CD4-positive, alpha-beta T cell treated with Interleukin-4 for 4 hours (primary cell): ENCODE measurements at regions not wholly inside any gene's neighbourhood (a gene's known extent, or its start where the extent isn't known, plus 50 kb on each side); places are given as distances from the start of the nearest gene placed in this dataset.
"Not testable (repeated sequence)": the region's sequence is repeated elsewhere in the genome, so short reads cannot be mapped to it uniquely, and the experiment has no call there.

Source experiments
- DNase-seq: peaks from one replicate; pipeline ENCODE4 v3.0.0-alpha.2; 2020

DNA sequence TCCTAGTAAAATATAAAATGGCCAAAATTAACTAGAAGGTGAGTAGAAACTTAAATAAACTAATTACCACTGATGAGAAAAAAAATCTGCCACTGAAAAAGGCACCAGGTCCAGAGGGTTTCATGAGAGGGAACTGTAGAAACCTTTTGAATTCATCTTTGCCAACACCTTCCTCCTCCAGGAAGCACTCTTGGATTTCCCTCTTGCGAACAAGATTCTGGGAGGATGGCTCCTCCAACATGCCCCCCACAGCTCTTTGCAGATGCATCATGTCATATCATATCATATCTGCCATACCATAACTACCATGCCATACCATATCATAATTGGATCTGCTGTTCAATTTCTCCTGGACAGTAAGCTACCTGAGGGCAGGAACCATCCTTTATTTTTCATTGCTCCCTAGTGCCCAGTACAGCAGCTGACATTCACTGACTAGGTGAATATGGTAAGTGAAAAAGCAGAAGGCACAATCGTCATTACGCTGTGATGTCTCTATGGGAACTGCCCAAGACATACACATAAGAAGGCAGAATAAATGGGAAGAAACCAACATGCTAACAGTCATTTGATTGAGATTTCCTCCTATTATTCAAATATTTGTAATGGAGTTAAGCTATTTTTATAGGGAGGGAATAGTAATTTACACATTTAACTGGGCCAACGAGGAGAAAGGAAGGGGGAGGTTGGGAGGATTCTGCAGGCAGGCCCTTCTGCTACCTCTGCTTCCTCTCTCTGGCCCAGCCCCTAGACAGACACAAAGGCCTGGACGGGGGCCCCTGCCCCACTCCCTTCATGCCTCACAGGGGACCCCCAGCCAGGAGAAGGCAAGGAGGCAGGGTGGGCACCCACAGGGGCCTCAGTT lies 110.1 kb upstream of the SMURF2 start:
- DNase-seq, result no peak

GRCh38 chr17:64769712-64770111 lies 107.6 kb upstream of the SMURF2 start:
- no peak for DNase-seq

- DNase-seq, result no peak
Observed at GRCh38 chr17:64767269-64767997, 105.3 kb upstream of the SMURF2 start.

- DNase-seq, result no peak
Observed at GRCh38 chr17:64765191-64765889, 103.2 kb upstream of the SMURF2 start.

DNA sequence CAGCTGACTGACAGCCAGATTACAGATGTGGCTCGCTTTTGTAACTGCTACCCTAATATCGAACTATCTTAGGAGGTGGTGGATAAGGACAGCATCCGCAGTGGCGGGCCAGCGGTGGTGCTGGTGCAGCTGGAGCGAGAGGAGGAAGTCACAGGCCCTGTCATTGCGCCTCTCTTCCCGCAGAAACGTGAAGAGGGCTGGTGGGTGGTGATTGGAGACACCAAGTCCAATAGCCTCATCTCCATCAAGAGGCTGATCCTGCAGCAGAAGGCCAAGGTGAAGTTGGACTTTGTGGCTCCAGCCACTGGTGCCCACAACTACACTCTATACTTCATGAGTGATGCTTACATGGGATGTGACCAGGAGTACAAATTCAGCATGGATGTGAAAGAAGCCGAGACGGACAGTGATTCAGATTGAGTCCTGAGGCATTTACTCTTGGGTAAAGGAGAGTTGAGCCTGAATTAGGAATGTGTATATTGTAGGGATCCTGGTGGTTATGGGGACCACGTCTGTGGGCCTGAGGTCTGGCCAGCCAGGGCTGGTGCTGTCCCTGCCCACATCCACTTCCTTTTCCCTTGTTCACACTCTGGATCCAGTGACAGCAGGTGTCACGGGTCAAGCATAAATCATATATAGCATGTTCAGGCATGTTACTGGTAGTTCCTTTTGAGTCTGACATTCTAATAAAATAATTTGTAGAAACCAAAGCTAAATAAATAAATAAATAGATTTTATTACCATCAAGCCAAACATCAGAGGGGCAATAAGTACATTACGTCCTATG lies 89.0 kb upstream of the SMURF2 start:
- DNase-seq, result no peak

- DNase-seq, result no peak
Observed at GRCh38 chr17:64750478-64750877, 88.4 kb upstream of the SMURF2 start.

DNA sequence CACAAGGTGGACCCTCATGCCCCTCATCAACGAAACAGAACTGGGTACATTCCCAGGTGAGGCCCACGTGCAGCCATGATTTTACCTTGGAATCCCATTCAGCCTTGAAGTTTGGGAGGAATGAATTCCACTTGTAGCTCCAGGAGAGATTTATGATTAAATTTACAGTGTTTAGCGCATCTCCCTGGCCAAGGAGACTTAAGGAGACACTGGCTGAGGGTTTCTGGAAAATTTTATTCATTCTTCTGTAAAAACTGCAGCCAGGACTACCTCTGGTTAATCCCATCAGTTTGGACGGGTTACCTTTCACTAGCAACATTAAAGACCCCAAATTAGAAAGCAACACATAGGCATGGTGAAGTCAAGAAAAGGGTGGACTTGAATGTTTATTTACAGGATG lies 87.2 kb upstream of the SMURF2 start:
- DNase-seq, result no peak

DNA sequence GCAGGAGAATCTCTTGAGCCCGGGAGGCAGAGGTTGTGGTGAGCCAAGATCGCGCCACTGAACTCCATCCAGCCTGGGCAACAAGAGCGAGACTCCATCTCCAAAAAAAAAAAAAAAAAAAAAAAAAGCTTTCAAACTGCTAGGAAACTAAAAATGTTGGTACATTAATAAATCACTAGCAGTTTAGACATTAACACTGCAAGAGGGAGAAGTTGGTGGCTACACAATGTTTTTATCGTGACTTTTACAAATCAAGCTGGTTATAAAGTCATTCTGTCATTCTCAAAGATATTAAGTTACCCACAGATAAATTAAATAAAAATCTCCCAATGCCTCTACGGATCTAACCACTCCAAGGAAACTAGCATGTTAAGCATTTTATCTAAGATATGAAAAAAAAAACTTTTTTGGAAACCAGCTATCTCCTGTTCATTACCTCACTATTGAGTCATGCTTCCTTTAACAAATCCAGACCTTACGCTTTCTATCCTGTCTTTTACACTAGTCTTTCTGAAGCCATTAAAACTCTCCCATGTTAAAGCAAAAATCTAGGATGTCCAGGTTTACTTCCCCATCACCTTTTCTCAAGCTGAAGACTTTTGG lies 85.9 kb upstream of the SMURF2 start:
- DNase-seq, result no peak

GRCh38 chr17:64742326-64742725 lies 80.2 kb upstream of the SMURF2 start:
- no peak for DNase-seq

- not testable (repeated sequence) for DNase-seq
Observed at GRCh38 chr17:64741916-64742315, 79.8 kb upstream of the SMURF2 start.

- no peak for DNase-seq
Observed at GRCh38 chr17:64741038-64741641, 79.0 kb upstream of the SMURF2 start.

DNA sequence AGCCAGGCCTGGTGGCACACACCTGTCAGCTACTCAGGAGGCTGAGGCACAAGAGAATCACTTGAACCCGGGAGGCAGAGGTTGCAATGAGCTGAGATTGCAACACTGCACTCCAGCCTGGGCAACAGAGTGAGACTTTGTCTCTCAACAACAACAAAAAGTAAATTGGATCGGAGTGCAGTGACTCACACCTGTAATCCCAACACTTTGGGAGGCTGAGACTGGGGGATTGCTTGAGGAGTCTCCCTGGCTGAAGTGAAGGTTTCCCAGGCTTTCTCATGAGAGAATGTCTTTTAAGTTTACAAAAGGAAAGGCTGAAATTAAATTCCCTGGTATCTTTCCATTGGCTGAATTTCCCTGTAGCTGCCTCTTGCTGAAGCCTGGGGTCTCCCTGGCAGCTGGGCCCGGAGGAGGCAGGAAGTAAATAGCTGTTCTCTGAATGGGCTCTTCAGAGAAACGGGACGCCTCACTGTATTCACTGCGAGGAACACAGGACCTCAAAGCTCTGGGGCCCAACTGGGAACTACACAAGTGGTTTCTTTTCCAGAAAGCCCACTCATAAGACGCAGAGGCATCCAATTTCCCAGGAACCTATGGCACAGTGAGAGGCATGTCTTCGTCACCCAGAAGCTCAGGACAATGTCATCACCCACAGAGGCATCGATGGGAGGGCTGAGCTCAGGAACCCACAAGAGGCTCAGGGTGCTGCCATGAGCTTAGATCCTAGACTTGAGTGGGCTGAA lies 77.4 kb upstream of the SMURF2 start:
- DNase-seq, result no peak

GRCh38 chr17:64736804-64737492 lies 74.8 kb upstream of the SMURF2 start:
- peak; percentile 63 for DNase-seq

DNA sequence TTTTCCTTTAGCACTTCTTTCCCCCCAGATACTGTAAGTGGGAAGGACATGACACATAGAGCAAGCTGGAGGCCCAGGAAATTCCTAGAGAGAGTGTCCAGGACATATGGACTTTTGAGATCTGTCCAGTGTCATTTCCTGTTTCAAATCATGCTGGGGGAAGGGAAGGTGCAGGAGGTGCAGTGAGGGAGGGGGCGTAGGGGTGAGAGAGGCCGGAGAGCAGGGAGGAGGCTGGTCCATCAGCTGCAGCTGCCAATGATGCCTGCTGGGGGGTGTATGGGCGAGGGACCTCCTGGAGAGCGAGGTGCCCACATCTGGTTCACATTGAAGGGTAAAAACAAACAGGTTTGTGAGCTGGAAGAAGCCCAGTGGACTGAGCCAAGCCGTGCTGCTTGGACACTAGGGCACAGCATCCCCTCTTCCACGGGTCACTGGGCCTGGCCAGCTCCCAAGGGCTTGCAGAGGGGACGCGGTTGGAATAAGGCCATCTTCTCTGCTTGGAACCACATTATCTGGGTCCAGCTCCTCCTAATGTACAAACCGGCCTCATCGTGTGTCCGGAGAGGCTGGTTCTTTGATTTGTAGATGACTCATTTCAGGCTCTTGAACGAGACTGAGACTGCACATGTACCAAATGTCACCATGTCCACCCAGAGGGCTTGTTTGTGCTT lies 70.4 kb upstream of the SMURF2 start:
- no peak for DNase-seq

DNA sequence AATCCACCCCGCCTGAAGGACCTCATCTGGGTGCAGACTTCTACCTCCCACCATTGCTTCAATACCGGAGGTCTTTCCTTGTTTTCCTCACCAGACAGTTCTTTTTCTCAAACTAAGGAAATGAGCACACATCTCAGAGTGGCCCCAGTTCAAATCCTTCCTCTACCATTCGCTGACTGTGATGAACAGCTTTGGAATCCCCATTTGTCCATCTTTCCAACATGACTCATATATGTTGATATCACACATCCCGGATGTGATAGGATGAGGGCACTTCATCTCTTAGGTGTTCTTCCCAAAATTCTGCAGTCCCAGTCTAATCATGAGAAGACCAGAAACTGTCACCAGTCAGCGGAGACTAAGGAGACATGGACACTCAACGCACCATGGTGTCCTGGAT lies 67.9 kb upstream of the SMURF2 start:
- not testable (repeated sequence) for DNase-seq

- no peak for DNase-seq
Observed at GRCh38 chr17:64729201-64729600, 67.1 kb upstream of the SMURF2 start.

DNA sequence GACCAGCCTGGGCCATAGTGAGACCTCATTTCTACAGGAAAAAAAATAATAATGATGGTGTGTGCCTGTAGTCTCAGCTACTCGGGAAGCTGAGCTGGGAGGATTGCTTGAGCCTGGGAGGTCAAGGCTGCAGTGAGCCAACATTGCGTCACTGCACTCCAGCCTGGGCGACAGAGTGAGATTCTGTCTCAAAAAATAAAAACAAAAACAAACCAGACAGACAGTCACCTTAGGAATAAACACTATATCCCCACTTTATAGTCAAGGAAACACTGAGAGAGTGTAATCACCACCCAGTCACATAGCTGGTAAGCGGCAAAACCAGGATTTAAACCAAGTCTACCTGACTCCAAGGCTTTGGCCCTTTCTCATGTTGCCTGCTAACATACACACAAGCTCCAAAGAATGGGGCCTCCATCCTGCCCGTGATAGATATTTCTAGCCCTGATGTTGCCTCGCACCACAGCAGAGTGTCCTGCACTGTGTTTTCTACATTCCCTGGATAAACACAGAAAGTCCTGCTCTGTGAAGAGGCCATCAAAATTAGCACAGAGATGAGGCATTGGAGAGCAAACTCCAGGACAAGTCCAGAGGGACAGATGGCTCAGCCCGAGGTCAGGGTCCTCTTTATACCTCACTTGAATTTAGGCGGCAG lies 66.1 kb upstream of the SMURF2 start:
- no peak for DNase-seq

DNA sequence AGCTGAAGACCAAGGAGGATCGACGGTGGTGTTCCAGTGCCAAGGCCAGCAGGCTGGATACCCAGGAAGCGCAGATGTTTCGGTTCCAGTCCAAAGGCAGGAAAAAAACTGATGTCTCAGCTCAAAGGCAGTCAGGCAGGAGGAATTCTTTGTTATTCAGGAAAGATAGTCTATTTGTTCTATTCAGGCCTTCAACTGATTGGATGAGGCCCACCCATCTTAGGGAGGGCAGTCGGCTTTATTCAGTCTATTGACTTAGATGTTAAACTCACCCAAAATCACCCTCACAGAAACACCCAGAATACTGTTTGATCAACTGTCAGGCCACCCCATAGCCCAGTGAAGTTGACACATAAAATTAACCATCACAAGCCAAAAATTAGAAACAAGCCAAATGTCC lies 63.9 kb upstream of the SMURF2 start:
- not testable (repeated sequence) for DNase-seq

DNA sequence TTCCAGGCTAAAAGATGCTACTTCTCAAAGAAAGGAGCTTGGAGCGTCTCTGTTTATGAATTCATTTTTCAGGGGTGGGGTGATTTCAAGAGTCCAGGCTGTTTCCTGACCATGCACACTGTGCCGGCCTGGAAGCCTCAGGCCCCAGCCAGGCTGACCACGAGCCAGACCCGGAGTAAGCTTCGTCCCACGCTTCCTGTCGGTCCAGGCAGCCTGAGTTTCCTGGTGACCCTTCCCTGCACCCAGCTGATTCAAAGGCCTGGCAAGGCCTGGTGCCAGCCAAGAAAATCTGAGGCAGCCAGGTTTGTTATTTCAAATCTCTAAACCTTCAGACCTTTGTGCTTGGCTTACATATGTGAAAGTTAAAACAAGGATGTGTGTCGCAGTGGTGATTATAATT lies 62.1 kb upstream of the SMURF2 start:
- not testable (repeated sequence) for DNase-seq
